CMK (cell line): ENCODE measurements at regions not wholly inside any gene's neighbourhood (a gene's known extent, or its start where the extent isn't known, plus 50 kb on each side); places are given as distances from the start of the nearest gene placed in this dataset.

Experiments
- DNase-seq: peaks from one replicate; pipeline ENCODE4 v3.0.0-alpha.2; 2010; ENCODE audit warnings: low read depth

DNA sequence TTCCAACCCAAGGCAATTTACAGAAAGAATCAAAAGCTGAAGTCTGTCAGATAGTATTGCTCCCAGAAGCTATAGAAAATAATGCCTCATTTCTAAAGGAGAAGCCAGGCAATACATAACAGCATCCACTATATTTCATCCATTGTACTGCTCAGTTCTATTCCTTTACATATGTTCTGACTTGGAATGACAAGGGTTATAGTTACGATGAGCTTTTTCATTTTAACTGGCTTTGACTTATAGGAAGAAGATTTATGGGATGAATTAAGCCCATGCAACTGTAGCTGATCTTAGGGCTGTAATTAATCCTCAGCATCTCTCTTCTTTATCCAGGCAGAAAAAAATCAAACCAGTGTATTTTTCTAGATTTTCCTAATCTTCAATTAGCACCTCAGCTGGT is 676.3 kb upstream of the CCDC54 start:
- no peak for DNase-seq

DNA sequence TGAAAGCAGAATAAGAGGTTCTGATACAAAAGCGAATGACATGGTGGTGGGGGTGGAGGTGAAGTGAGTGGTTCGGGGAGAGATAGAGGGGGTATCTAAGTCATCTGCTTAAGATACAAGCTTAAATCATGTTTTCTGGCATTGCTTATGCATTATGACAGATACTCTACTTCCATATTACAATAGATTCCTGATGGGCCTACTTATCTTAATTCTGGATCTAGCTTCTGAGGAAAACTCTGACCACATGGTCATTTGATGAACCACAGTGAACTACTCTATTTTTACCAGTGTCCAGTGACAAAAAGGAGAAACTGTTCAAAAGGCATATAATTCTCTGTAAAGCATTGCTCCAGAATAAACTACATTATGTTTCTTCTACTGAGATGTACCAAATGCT is 673.7 kb upstream of the CCDC54 start:
- no peak for DNase-seq

DNA sequence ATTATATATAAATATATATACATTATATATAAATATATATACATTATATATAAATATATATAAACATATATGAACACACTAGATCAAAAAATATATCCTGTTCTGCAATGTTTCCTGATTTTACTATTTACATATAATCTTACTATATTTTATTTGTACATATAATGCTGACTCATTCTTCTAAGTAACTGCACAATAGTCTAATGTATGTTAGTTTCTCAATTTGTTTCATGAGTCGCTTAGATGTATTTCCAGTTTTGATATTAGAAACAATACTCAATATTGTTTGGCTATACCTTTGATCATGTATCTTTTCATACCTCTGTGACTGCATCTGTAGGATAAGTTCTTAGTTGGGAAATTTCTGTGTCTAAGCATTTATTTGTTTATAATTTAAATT is 669.9 kb upstream of the CCDC54 start:
- DNase-seq: no peak

DNA sequence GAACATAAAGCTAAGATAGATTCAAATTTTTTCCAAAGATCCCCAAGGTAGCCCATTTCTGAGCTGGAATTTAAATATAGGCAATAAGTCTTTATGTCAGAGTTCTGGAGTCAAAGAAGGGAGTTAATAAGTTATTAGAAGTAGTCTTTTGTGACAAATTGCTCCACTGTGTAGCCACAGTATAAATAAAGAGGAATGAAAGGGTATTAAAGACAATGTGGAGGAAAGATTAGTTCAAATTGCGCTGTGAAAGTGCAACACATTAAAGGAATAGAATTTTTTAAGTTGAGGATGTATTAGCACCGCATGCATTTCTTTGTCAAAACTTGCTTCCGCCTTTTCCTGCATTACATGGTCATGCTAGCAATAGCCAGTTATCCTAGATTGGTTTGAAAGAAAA is 666.6 kb upstream of the CCDC54 start:
- no peak for DNase-seq

DNA sequence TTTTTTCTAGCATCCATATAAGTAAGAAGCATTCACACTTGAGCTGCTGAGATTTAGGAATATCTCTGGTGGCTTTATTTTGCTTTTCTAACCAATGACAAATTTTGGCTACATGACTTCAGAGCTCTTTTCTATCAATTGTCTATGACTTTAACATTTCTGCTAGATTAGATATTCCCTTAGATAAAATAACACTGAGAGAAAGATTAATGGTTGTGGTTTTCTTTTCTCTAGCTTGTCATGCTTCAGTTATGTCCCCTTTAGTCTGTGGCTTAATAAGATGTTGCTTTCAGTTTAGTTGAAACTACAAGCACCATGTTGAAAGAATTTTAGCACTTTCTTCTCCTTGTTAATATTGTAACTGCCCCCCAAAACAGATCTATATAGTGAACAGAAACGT is 665.6 kb upstream of the CCDC54 start:
- no peak for DNase-seq

DNA sequence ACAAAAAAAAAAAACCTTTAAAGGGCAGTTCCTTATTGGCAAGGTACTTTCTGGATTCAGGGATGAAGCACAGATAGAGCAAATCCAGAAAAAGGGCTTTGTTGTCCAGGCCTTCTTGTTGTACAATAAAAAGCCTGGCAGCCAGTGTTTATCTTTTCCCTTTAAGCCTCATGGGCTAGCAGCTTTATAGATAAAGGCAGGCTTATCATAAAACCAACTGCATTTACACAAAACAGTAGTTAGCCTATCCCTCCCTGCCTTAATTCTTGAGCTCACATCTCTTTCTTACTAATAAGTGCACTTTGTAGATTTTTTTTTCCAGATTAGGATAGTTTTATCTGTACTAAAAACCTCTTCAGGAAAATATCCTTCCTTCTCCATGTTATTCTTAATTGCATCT is 662.8 kb upstream of the CCDC54 start:
- no peak for DNase-seq

DNA sequence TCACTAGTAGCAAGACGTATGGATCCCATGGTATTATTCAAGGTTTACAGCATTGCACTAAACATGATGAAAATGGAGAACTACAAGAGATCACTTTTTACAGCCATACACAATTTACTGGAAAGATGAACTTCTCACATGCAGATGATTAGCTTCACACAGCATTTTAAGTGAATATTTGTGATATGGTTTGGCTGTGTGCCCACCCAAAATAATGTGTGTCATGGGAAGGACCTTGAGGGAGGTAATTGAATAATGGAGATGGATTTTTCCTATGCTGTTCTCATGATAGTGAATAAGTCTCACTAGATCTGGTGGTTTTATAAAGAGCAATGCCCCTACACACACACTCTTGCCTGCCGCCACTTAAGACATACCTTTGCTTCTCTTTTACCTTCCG is 662.0 kb upstream of the CCDC54 start:
- no peak for DNase-seq

DNA sequence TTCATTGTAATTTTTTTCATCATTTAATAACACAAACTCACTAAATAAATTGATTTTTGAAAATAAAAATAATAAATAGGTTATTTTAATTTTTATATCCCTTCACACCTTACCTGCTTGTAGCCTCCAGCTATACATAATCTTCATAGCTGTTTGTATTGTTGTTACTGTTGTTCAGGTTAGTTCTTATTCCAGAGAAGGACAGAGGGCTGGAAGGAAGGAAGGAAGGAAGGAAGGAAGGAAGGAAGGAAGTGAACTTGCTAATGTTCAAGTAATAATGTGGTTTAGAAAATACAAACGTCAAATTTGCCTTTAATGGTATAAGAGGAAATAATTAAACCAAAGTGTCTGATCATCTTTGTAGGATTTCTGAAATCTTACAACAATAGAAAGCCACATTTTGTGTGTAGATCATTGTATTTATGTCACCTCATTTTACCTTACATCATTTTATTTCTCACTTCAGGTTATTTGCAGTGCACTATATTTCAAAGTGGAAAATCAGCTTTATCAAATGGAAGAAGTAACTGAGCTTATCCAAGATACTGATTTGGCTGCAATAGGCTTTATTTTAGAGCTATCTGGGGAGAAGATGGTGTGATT is 660.0 kb upstream of the CCDC54 start:
- DNase-seq: no peak

DNA sequence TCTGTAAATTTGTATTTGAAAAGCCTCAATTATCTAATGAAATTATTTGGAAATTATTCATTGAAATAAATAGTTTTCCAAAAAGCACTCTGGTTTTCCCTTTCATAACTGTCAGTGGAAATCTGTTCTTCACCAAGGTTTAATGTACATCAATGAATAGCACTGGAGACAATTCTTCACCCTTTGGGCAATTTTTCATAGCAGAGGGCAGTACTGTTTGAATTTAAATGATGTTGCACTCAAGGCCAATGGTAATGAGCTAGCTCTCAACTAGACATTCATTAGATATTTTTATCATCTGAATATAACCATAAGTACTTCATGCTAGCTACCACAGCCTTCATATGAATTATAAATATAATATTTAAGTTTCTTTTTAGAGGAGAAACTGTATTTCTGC is 658.2 kb upstream of the CCDC54 start:
- DNase-seq: no peak

DNA sequence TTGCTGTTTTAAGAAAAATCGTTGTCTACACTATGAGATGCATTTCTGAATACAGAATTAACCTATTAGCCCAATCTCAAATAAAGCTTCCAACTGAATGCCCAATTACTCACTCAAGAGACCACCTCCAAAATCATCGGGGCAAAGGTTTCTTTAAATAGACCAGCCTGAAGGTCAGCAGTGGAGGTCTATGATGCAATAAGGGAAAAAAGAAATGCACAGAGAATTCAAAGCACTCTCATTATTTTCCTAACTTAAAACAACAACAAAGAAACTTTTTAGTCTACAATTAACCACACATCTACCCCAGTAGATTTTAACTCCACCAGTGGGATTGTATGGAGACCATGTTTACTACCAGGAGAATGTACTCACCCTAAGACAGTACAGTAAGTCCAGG is 657.7 kb upstream of the CCDC54 start:
- DNase-seq: no peak

DNA sequence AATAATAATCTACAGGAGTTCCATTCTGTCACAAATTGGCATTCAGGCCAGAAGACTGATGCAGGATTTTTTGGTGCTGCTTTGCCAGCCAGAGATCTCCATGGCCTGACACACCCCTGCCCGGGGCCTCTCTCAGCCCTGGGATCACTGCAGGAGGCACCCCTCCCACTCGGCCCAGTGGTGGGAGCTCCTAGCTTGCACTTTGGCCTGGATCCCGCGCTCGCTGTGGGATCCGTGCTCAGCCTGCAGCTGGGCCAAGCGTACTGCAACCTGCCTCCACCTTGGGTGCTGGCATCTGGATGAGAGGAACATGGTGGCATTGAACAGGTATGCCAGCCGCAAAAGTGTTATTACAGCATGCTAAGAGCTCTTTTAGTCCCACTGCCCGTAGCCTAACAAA is 656.7 kb upstream of the CCDC54 start:
- DNase-seq: no peak

DNA sequence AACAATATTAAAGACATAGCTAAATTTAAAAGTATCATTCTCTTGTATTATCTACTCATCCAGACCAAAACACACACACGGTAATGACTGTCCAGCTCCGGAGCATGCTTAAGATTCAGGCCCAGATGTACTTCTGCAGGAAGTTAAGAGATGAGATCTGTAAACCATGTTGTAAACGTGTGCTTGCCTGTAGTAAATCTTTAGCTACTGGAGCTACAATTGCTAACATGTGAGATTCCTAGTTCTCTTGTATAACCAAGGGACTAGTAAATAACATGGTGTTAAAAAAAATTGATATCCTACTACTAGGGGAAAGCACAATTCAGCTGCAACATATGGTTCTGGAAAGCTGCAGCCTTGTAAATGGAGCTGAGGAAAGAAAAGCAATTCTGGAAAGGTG is 651.7 kb upstream of the CCDC54 start:
- no peak for DNase-seq

DNA sequence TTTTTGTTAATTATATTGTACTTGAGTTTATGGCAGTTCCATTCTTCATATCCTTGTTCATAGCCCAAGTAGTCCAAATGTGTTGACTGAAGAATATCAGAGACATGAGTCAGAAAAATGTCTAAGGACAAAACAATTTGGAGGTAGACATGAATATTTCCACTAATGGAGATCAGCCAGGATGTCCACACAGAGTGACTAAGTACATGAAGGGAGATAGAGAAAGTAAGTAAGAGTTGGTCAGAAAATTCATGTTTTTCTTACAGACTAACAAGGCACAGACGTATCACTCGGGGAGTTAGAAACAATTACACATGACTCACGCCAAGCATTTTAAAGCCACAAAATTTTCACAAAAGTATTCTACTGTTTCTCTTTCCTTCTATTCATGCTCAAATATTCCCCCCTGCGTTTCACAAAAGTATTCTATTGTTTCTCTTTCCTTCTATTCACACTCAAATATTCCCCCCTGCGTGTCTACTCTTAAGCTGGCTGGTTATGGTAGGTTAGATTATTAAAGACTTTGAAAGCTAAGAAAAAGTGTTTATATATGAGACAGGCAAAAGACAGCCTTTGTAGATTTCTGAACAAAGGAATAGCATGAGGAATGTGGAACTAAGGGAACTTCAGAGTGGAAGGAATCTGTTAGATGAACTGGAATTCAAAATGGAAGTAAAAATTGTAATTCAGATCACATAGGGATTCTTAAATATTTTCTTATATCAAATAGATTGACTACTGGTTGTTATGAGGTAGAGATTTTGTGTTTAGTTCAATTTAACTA is 648.7 kb upstream of the CCDC54 start:
- no peak for DNase-seq

DNA sequence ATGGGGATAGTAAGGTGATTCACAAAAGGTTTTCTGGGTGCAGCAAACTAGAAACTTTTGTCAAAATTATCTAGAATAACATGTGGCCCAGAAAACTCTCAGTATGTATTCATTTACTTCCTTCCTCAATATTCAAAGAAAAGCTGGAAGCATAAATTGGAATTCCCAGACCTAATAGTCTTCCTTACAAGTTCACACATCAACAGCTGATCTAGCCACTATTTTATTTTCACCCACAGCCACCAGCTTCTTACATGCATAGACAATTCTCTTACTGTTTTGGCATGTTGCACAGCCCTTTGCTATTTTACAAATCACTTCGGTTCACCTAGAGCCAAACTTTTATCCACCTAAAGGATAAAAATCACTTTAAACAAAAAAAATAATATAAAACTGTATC is 647.8 kb upstream of the CCDC54 start:
- no peak for DNase-seq

DNA sequence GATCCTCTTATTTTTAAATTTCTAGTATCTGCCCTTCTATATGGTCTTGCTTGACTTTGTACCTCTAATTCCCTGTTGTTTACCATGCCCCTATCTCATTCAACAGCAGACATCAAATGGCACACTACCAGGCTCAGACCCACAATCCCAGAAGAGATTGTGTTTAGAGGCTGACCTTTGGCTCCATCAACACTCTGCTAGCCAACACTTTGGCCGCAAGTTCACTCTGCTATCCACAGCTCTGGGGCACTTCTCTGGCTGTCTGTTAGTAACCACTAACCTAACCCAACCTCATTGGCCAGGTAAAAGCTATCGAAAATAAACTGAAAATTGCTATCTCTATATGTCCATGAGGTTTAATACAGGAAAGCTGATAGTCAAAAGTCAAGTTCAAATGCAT is 646.0 kb upstream of the CCDC54 start:
- DNase-seq: no peak

DNA sequence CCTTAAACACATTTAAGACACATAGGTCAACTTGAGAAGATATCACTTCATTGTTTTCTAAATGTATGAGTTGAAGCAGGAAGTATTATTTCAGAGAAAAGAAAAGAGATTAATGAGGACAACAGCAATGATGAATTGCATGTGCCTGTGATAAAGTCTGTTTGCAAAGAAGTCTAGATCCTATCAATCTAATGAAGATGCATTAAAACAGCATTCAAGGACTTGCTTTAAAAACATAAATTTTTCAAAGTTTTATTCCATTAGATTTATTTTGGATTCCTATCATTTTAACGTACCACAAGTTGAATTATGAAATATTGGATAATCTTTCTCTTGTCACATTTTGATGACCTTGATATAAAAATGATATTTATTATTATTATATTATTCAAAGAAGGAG is 642.5 kb upstream of the CCDC54 start:
- no peak for DNase-seq

DNA sequence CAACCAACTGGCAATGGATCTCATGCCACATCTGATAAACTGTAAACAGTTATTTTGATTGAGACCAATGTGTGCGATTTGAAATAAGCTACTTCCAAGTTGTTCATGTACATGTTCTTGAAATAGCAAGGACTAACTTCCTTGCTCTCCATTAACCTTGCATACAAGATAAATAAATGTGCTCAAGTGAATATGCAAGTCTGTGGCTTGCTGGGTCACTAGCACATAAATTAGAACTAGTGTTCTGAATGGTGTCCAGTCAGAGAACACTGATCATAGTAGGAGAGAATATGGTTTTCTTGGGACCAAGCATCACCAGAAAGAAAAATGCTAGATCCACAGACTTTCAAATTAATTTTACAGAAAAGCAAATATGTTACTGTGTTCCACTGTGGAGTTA is 640.0 kb upstream of the CCDC54 start:
- DNase-seq: no peak

DNA sequence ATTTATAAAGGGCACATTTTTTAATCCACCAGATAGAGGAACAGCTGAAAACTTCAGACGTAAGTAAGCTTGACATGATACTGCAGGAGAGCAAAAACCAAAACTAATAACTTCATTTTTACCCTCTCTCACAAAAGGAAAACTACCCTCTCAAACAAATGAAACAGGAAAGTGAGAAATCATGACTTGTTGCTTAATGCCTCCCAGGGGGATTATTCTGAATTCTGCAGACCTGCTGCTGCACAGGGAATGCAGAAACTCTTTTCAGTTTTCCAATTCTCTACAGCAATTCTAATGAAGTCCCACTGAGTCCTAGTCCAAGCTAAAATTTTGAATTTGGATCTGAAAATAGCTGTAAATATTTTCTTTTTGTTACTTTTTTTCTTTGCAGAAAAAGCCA is 637.1 kb upstream of the CCDC54 start:
- no peak for DNase-seq

DNA sequence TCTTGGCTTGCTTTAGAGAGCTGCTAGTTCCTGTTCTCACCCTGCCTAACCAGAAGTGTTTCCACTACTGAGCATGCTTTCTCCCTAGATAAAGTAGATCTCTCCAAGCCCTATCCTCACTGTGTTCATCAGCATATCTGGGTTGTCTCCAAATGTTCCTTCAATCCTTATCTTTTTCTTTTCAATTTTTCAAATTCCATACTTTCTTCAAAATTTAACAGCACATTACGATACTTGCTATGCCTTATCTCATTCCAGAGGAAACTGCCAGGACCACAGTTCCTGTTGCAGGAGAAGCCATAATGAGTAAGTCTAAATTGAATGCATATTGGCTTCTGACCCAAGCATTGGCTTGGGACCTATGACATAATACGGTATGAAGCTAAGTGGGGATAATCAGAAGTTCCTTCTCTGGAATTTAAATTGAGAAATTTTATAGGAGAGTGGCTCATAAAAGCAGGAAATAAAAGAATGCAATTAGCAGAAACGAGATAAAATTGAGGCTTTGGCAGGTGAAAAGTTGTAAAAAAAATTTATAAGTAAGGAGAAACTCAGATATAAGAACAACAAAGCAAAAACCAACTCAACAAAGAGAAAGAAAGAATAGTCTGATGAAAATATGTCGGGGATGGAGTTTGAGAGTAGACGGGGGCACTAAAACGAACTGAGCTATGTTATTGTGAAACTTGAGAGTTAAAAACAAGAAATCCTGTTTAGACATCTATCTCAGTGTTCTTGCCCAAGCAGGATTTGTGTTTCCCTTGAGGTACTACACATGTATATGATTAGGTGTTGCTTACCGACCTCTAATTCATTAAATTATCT is 631.7 kb upstream of the CCDC54 start:
- no peak for DNase-seq

DNA sequence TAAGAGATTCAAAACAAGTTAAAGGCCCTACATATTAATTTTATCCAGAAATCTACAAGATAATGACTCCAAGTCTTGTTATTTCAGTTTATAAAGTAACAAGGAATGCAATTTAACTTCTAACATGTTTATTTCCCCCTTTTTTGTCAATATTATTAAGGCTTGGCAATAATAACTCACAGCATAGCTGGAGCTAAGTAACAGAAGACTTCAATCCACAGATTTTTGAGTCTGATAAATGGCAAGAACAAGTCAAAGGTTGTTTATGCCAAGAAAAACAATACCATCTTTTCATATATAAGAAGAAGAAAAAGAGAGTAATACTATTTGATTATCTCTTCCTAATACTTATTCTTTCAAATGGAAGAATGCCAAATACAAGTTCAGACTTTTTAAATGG is 631.0 kb upstream of the CCDC54 start:
- no peak for DNase-seq

DNA sequence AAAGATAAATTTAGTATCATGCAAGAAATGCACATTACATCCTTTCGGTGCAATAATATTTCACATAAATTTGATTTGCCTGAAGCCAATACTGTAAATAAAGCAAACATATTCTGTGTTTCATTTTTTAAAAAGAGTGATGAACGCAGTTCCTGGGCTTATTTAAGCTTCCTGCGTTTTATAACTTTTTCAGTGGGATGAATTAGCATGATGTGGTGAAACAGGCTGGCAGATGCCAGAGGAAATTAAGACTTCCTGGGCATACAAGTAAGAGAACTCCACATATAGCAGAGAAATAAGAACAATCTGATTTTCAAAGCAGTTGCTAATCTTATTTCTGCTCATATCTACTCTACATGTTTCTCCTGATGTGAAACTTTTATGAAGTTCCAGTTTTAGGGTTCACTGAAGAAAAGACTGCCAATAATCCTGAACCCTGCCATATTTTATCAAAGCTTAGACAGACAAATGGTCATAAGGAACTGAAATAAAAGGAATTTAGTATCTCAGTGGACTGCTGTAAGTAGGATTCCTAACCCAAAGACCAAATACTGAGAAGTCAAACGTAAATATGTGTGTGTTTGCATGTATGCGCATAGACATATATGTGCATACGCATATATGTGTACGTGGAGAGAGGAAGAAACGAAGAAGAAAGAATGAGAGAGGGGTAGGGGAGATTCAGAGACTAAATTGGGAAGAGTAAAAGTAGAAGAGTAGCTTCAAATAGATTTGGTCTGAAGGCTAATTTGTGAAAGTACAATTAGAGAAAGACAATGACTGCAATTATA is 628.6 kb upstream of the CCDC54 start:
- no peak for DNase-seq

DNA sequence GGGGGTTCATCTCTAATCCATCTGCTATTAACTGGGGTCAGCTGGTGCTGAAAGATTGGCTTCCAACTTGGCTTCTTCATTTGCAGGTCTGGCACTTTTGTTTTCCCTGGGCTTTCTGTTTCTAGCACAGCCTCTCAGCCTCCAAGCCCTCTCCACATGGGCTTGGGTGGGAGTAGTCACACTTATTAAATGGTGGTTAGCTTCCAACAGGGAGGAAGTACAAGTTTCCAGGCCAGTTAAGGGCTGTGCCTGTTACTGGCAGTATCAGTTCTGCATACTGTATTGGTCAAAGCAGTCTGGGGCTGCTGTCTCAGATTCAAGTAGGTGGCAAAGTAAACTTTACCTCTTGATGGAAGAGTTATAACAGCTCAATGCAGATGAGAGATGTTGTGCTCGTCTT is 627.1 kb upstream of the CCDC54 start:
- no peak for DNase-seq

DNA sequence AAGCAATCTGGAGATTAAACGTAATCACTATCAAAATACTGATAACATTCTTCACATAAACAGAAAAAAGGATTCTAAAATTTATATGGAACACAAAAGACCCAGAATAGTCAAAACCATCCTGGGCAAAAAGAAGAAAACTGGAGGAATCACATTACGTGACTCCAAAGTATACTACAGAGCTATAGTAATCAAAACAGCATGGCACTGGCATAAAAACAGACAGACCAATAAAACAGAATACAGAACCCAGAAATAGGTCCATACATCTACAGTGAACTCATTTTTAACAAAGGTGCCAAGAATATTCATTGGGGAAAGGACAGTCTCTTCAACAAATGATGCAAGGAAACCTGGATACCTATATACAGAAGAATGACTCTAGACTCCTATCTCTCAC is 621.9 kb upstream of the CCDC54 start:
- DNase-seq: no peak
